K562 (cell line): ENCODE measurements at regions not wholly inside any gene's neighbourhood (a gene's known extent, or its start where the extent isn't known, plus 50 kb on each side); places are given as distances from the start of the nearest gene placed in this dataset.

Experiments
- BCOR ChIP-seq: fragments of 450-650 bp; IDR thresholded peaks from 2 replicates; pipeline ENCODE4 v1.6.1; 2016
- CC2D1A ChIP-seq: fragments of 450-650 bp; IDR thresholded peaks from 2 replicates; pipeline ENCODE4 v1.6.1; 2017; ENCODE audit warnings: mild to moderate bottlenecking
- CXXC5 ChIP-seq: fragments of 250-450 bp; sonication (Bioruptor Pico); IDR thresholded peaks from 2 replicates; pipeline ENCODE4 v1.8.0; 2022; ENCODE audit warnings: inconsistent platforms, mild to moderate bottlenecking, moderate library complexity
- DMBX1 ChIP-seq: fragments of 250-450 bp; sonication (Bioruptor Pico); IDR thresholded peaks from 2 replicates; pipeline ENCODE4 v1.8.0; 2022; ENCODE audit warnings: inconsistent platforms, mild to moderate bottlenecking, moderate library complexity, borderline replicate concordance
- FOXA1 ChIP-seq: fragments of 450-650 bp; IDR thresholded peaks from 2 replicates; pipeline ENCODE4 v1.6.1; 2016; ENCODE audit warnings: mild to moderate bottlenecking, borderline replicate concordance
- FOXP1 ChIP-seq: sonication (generic); formaldehyde crosslinking; IDR thresholded peaks from 2 replicates; pipeline ENCODE4 v1.8.0; 2022; ENCODE audit warnings: mild to moderate bottlenecking, missing genetic modification reagents
- GTF2F1 ChIP-seq: IDR thresholded peaks from 2 replicates; pipeline ENCODE4 v1.6.1; 2011; ENCODE audit warnings: low read depth, low read length, improper control_type of control experiment
- HDAC1 ChIP-seq, 2 experiments: fragments of 450-650 bp; IDR thresholded peaks; 2 replicates each; pipeline ENCODE4 v1.6.1; 2016 to 2017; ENCODE audit warnings: inconsistent platforms in 1 of 2, mild to moderate bottlenecking in 1 of 2, moderate library complexity in 1 of 2
- KAT2B ChIP-seq: IDR thresholded peaks from one replicate; pipeline ENCODE4 v1.6.1; 2012; ENCODE audit warnings: low read depth, mild to moderate bottlenecking, control low read depth, inconsistent platforms, low read length, moderate library complexity
- KDM2B ChIP-seq: fragments of 250-450 bp; sonication (Bioruptor Pico); IDR thresholded peaks from 2 replicates; pipeline ENCODE4 v1.8.0; 2021; ENCODE audit warnings: mild to moderate bottlenecking, moderate library complexity
- L3MBTL2 ChIP-seq: fragments of 450-650 bp; IDR thresholded peaks from 2 replicates; pipeline ENCODE4 v1.6.1; 2016; ENCODE audit warnings: mild to moderate bottlenecking, moderate library complexity
- MYC ChIP-seq, 2 experiments: fragments of 250-450 bp in 1 of 2; sonication (Bioruptor Pico) in 1 of 2; IDR thresholded peaks; 2 replicates each; pipeline versions ENCODE4 v1.5.1 to v1.6.1; 2012 to 2021; ENCODE audit warnings: low read depth in 2 of 2, borderline replicate concordance in 1 of 2, improper control_type of control experiment in 1 of 2, low read length in 1 of 2, mild to moderate bottlenecking in 1 of 2, moderate library complexity in 1 of 2
- POLR2H ChIP-seq: IDR thresholded peaks from 2 replicates; pipeline ENCODE4 v1.6.1; 2016; ENCODE audit warnings: missing genetic modification characterization, low read depth, mild to moderate bottlenecking, control low read depth, missing compliant biosample characterization, moderate library complexity
- PRMT5 ChIP-seq: sonication (generic); formaldehyde crosslinking; IDR thresholded peaks from 2 replicates; pipeline ENCODE4 v1.5.0; 2020; ENCODE audit warnings: missing genetic modification reagents
- RB1 ChIP-seq: fragments of 450-650 bp; IDR thresholded peaks from 2 replicates; pipeline ENCODE4 v1.6.1; 2017; ENCODE audit warnings: low read depth, mild to moderate bottlenecking
- RBM17 ChIP-seq: fragments of 200-400 bp; formaldehyde crosslinking; IDR thresholded peaks from 2 replicates; pipeline ENCODE4 v1.6.1; 2017; ENCODE audit warnings: low read depth, mild to moderate bottlenecking, low read length, borderline replicate concordance
- SMAD1 ChIP-seq: fragments of 150-350 bp; IDR thresholded peaks from 2 replicates; pipeline ENCODE4 v1.6.1; 2014; ENCODE audit warnings: low read length, low read depth; ENCODE audit not compliant: partially characterized antibody
- SMARCC2 ChIP-seq: fragments of 450-650 bp; IDR thresholded peaks from 2 replicates; pipeline ENCODE4 v1.6.1; 2017; ENCODE audit warnings: antibody characterized with exemption, moderate library complexity, mild to moderate bottlenecking, low read depth
- SMC3 ChIP-seq: conservative IDR thresholded peaks from 2 replicates; pipeline ENCODE4 v1.6.1; 2011; ENCODE audit warnings: low read depth, low read length, improper control_type of control experiment; ENCODE audit not compliant: insufficient read depth
- SOX6 ChIP-seq: fragments of 450-650 bp; IDR thresholded peaks from 2 replicates; pipeline ENCODE4 v1.6.1; 2014; ENCODE audit warnings: mild to moderate bottlenecking
- SRF ChIP-seq, 2 experiments: fragments of 250-450, 450-650 bp in 1 of 2; sonication (Bioruptor Pico) in 1 of 2; sonication (generic) in 1 of 2; formaldehyde crosslinking; IDR thresholded peaks; 2 replicates each; pipeline versions ENCODE4 v1.5.0 to v1.5.1; 2020 to 2022; ENCODE audit warnings: mild to moderate bottlenecking in 1 of 2, missing genetic modification reagents in 1 of 2
- ZC3H4 ChIP-seq: sonication (generic); formaldehyde crosslinking; IDR thresholded peaks from 2 replicates; pipeline ENCODE4 v1.9.0; 2021; ENCODE audit warnings: missing genetic modification reagents, borderline replicate concordance
- ZNF551 ChIP-seq: fragments of 250-450 bp; sonication (Bioruptor Pico); IDR thresholded peaks from 2 replicates; pipeline ENCODE4 v1.5.0; 2021; ENCODE audit warnings: mild to moderate bottlenecking, moderate library complexity
- ZNF766 ChIP-seq: fragments of 200-800 bp; sonication (Bioruptor generic); conservative IDR thresholded peaks from 2 replicates; pipeline ENCODE4 v1.6.1; 2016; ENCODE audit warnings: missing genetic modification characterization, missing compliant biosample characterization
- TF ChIP-seq, protein P1 (sequence below): fragments of 450-650 bp; IDR thresholded peaks from 2 replicates; pipeline ENCODE4 v1.6.1; 2016; ENCODE audit warnings: missing biosample characterization, missing genetic modification characterization
- TF ChIP-seq, protein P2 (sequence below): fragments of 450-650 bp; IDR thresholded peaks from 2 replicates; pipeline ENCODE4 v1.6.1; 2016; ENCODE audit warnings: borderline replicate concordance

DNA sequence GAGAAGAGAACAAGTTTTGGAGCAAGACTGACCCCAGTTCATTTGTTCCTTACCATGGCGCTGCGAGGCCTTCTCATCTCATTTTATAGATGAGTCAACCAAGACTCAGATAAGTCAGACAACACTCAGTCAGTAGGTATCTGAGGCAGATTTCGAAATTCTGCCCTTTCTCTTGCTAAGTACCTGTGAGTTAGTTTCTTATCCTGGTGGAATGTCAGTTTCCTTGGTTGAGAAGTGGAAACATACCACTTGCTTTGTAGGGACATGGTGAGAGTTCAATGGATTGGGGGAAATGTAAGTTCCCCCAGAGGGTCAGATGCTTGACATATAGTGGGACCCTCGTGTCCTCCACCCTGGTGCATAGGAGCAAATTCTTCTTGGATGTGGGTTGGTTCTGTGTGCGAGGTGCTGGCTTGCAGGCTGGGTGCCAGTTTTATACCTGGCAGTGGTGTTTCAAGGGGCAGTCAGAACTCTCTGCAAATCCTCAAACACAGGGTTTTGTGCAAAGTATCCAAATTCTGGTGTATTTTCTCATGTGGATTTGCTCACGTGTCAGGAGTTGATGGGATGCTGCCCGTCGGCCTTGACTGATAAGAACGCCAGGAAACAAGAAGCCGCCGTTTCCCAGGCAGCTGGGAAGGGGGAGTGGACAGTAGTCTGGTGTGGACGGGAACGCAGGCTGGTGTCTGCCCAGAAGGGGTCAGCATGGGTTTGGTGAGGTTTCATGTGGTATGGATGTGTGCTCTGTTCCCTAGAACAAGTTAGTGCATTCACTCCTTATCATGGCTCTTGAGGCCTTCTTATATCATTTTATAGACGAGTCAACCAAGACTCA lies 61.1 kb upstream of the CIBAR2 start (continued):
- TF ChIP-seq HDAC1 (IDR thresholded peaks at IDR 0.05) (peak in 1 of 2 experiments; percentile 42; a peak in 1 of 4 replicates), SOX6 (peak; percentile 46; the same call in 1 of the 2 replicates), BCOR (0 out of 2 replicates have a peak, but pooled peaks have one; percentile 22), ZNF766 (peak; percentile 95), POLR2H (tag) (no peak), RBM17 (no peak), KDM2B (CRISPR knock-in tag) (no peak), CXXC5 (CRISPR knock-in tag) (peak; percentile 89), KAT2B (no peak), MYC (IDR thresholded peaks at IDR 0.05; ENCODE audit: low read depth, low read length) (peak; percentile 46), MYC (CRISPR knock-in tag; IDR thresholded peaks at IDR 0.05; ENCODE audit: borderline replicate concordance, low read depth) (no peak), GTF2F1 (no peak), RB1 (peak; percentile 48; the same call in 1 of the 2 replicates), ZNF551 (CRISPR knock-in tag) (no peak), FOXA1 (no peak), SMC3 (0 out of 2 replicates have a peak, but pooled peaks have one; percentile 10), SMARCC2 (no peak), SMAD1 (no peak), ZC3H4 (CRISPR knock-in tag) (no peak), FOXP1 (CRISPR knock-in tag) (no peak), DMBX1 (CRISPR knock-in tag) (no peak; the same call in 1 of the 2 replicates), CC2D1A (no peak), PRMT5 (no peak), L3MBTL2 (peak; percentile 64), SRF (CRISPR knock-in tag; IDR thresholded peaks at IDR 0.05) (no peak)
- TF ChIP-seq, protein P1, sequence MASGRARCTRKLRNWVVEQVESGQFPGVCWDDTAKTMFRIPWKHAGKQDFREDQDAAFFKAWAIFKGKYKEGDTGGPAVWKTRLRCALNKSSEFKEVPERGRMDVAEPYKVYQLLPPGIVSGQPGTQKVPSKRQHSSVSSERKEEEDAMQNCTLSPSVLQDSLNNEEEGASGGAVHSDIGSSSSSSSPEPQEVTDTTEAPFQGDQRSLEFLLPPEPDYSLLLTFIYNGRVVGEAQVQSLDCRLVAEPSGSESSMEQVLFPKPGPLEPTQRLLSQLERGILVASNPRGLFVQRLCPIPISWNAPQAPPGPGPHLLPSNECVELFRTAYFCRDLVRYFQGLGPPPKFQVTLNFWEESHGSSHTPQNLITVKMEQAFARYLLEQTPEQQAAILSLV (tag), result no peak
- TF ChIP-seq, protein P2, sequence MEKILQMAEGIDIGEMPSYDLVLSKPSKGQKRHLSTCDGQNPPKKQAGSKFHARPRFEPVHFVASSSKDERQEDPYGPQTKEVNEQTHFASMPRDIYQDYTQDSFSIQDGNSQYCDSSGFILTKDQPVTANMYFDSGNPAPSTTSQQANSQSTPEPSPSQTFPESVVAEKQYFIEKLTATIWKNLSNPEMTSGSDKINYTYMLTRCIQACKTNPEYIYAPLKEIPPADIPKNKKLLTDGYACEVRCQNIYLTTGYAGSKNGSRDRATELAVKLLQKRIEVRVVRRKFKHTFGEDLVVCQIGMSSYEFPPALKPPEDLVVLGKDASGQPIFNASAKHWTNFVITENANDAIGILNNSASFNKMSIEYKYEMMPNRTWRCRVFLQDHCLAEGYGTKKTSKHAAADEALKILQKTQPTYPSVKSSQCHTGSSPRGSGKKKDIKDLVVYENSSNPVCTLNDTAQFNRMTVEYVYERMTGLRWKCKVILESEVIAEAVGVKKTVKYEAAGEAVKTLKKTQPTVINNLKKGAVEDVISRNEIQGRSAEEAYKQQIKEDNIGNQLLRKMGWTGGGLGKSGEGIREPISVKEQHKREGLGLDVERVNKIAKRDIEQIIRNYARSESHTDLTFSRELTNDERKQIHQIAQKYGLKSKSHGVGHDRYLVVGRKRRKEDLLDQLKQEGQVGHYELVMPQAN, result 0 out of 2 replicates have a peak, but pooled peaks have one; percentile 47
